ENCODE measurements at regions not wholly inside any gene's neighbourhood (a gene's known extent, or its start where the extent isn't known, plus 50 kb on each side); places are given as distances from the start of the nearest gene placed in this dataset.

DNA sequence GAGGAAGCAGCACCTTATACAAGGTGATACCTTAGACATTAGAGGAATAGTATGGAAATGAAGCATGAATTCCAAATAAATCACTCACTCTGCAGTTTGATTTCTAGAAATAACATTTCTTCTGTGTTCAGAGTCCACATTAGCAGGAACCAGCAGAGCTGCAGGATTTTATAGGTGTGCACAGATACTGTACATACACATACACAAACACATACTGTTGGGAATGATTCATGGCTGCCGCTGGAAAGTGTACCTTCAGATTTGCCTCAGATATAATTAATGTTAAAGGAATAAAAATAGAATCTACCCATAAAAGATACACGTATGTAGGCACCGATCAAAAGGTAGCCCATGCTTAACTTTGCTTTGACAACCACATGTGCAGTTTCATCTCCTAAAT, 578.1 kb downstream of the CSNK1G3 start:
- peaks cover under 1% of the 10 kb centered on the region for H3K36me3 Mint-ChIP-seq
- H3K27ac Mint-ChIP-seq = no peak overlapping the region

DNA sequence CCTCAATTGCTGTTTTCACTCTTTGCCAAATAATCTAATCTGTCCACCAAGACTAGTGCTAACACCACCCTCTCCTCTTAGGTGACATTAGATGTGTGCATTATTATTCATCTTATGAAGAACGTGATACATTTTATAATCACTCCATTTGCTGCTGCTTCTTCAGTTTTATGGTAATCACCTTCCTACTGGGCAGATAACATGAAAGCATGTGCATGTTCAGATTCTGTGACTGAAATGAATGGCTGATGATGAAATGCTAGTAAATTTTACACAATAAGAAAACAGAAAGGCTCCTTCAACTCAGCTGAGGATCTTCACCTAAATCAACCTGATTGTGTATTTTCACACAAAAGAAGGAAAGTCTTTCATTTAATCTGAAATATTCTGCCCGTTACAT, 577.6 kb downstream of the CSNK1G3 start:
- no peak for DNase-seq (ENCODE audit: low spot score in 2 of 2, unreplicated experiment in 2 of 2)
- H3K27me3 Mint-ChIP-seq (ENCODE audit: low read depth) = no peaks in the 10 kb centered on the region
- no peak overlapping the region for H3K4me3 Mint-ChIP-seq
- no peaks in the 10 kb centered on the region for H3K36me3 Mint-ChIP-seq
- TF ChIP-seq, protein P1, sequence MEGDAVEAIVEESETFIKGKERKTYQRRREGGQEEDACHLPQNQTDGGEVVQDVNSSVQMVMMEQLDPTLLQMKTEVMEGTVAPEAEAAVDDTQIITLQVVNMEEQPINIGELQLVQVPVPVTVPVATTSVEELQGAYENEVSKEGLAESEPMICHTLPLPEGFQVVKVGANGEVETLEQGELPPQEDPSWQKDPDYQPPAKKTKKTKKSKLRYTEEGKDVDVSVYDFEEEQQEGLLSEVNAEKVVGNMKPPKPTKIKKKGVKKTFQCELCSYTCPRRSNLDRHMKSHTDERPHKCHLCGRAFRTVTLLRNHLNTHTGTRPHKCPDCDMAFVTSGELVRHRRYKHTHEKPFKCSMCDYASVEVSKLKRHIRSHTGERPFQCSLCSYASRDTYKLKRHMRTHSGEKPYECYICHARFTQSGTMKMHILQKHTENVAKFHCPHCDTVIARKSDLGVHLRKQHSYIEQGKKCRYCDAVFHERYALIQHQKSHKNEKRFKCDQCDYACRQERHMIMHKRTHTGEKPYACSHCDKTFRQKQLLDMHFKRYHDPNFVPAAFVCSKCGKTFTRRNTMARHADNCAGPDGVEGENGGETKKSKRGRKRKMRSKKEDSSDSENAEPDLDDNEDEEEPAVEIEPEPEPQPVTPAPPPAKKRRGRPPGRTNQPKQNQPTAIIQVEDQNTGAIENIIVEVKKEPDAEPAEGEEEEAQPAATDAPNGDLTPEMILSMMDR (IDR thresholded peaks at IDR 0.05; ENCODE audit: unreplicated experiment) = no peak
- H3K27ac Mint-ChIP-seq = no peak overlapping the region
- peaks cover 12% of the 10 kb centered on the region for H3K9me3 Mint-ChIP-seq
- H3K4me1 Mint-ChIP-seq = peaks cover 24% of the 10 kb centered on the region

More for the DNA sequence above, 578.1 kb downstream of the CSNK1G3 start:
- peaks cover 17% of the 10 kb centered on the region for H3K9me3 Mint-ChIP-seq
- no peak for DNase-seq (ENCODE audit: low spot score in 2 of 2, unreplicated experiment in 2 of 2)
- TF ChIP-seq, protein P1 (IDR thresholded peaks at IDR 0.05; ENCODE audit: unreplicated experiment) = no peak
- H3K27me3 Mint-ChIP-seq (ENCODE audit: low read depth) = no peaks in the 10 kb centered on the region
- H3K4me1 Mint-ChIP-seq = peaks cover 24% of the 10 kb centered on the region
- no peak overlapping the region for H3K4me3 Mint-ChIP-seq

DNA sequence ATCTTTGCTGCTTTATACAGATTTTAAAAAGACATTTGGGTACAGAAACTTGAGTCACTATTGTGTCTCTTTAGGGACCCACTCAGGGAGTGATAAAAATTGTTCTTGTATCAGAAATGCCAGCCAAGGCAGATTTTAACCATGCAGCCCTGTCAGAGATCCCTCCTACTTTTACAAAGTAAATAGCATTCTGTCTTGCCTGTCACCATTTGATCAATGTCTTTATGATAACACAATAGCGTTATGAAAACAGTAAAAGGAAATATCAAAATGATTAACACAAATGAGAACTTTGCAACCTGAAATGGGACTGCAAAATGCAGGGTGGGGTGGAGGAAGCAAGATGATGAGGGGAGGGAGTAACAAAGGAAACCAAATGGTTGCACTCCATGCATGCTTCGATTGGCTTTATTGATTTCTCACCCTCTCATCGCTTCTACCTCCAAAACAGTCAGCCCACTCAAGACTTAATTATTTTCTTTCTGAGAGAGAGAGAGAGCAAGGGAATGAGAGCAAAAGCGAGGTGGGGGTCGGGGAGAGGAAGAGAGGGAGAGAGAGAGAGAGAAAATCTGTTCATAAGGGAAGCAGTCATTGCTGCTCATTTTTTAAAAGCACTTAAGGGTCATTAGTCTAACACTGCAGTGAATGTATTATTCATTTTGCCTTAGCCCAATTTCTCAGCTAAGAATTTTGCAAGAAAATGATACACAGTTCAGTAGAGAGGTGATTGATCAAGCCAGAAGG, 576.5 kb downstream of the CSNK1G3 start:
- Mint-ChIP-seq H3K27me3 (ENCODE audit: low read depth) (no peaks in the 10 kb centered on the region), H3K4me3 (no peak overlapping the region), H3K4me1 (peaks cover 24% of the 10 kb centered on the region), H3K9me3 (peaks cover 7% of the 10 kb centered on the region), H3K36me3 (no peaks in the 10 kb centered on the region), H3K27ac (no peak overlapping the region)
- TF ChIP-seq, protein P1 (IDR thresholded peaks at IDR 0.05; ENCODE audit: unreplicated experiment) = no peak
- no peak for DNase-seq (ENCODE audit: low spot score in 2 of 2, unreplicated experiment in 2 of 2)

DNA sequence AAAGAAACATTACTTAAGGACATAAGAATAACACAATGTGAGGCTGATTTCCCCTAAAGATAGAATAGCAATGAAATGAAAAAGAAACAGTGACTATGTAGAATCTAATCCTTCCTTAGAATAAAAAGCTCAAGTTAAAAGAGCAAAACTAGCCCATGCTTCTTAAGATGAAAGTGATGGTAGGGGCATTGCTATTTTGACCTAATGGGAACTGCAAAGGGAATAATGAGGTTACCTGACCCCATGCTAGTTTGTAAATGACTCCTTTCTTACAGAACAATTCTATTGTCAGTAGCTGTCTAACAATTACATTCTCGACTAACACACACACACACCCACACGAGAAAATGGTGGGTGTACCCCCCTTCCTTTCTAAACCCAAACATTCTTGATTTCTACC, 575.8 kb downstream of the CSNK1G3 start:
- H3K36me3 Mint-ChIP-seq = no peaks in the 10 kb centered on the region
- no peak overlapping the region for H3K27ac Mint-ChIP-seq
- H3K4me3 Mint-ChIP-seq = no peak overlapping the region
- H3K4me1 Mint-ChIP-seq = peaks cover 24% of the 10 kb centered on the region
- H3K9me3 Mint-ChIP-seq = peaks cover 2% of the 10 kb centered on the region
- H3K27me3 Mint-ChIP-seq (ENCODE audit: low read depth) = no peaks in the 10 kb centered on the region
- TF ChIP-seq, protein P1 (IDR thresholded peaks at IDR 0.05; ENCODE audit: unreplicated experiment) = no peak
- DNase-seq (ENCODE audit: low spot score in 2 of 2, unreplicated experiment in 2 of 2) = no peak

- Mint-ChIP-seq H3K36me3 (peaks cover 8% of the 10 kb centered on the region), H3K4me3 (no peak overlapping the region), H3K27ac (no peak overlapping the region), H3K4me1 (peaks cover 6% of the 10 kb centered on the region), H3K27me3 (ENCODE audit: low read depth) (no peaks in the 10 kb centered on the region), H3K9me3 (peaks cover 10% of the 10 kb centered on the region)
- TF ChIP-seq, protein P1 (IDR thresholded peaks at IDR 0.05; ENCODE audit: unreplicated experiment) = no peak
- DNase-seq (ENCODE audit: low spot score in 2 of 2, unreplicated experiment in 2 of 2) = no peak
Measured at GRCh38 chr5:124080256-124080655, 568.3 kb downstream of the CSNK1G3 start.
